Endothelial cell of umbilical vein (primary cell): ENCODE measurements at regions not wholly inside any gene's neighbourhood (a gene's known extent, or its start where the extent isn't known, plus 50 kb on each side); places are given as distances from the start of the nearest gene placed in this dataset.
A peak's percentile ranks its signal among the peaks of the same experiment; 100 is the strongest.

Source experiments
- BruUV-seq: library from RNA; stranded (reverse); fragments of 400-500 nt; replicated peaks from 2 replicates; lab custom pipeline; 2021; lab: Mats Ljungman, UMichigan
- CTCF ChIA-PET: fragments of 300-600, 350-600 bp; sonication (Branson Sonifier 250); formaldehyde crosslinking; loops from one replicate; lab custom pipeline; 2021; ENCODE audit warnings: antibody characterized with exemption, inconsistent platforms; lab: Charles Lee
- POLR2A ChIA-PET: fragments of 300-600, 350-600 bp; sonication (Branson Sonifier 250); formaldehyde crosslinking; loops from one replicate; lab custom pipeline; 2021; ENCODE audit warnings: antibody characterized with exemption, inconsistent platforms; lab: Charles Lee
- DNase-seq: peaks from one replicate; pipeline ENCODE4 v3.0.0-alpha.2; 2011; ENCODE audit warnings: low read depth, low spot score
- FAIRE-seq: peaks from 2 replicates; lab custom pipeline; 2011; peaks lifted over from hg19 to GRCh38; lab: Jason Lieb, UNC
- H2AFZ ChIP-seq: 2 replicates; pipeline ENCODE4 v1.6.0; 2012; ENCODE audit warnings: low read depth, low read length, control low read depth, inconsistent platforms
- H3K27ac ChIP-seq: 2 replicates; pipeline ENCODE4 v1.5.1; 2011; ENCODE audit warnings: low read depth, mild to moderate bottlenecking, control low read depth, low read length, moderate library complexity; ENCODE audit not compliant: insufficient read depth
- H3K27me3 ChIP-seq, 2 experiments: 2 replicates each; pipeline versions ENCODE4 v1.6.0 to v1.6.1; 2011; ENCODE audit warnings: low read length in 2 of 2, mixed read lengths in 1 of 2; ENCODE audit not compliant: control insufficient read depth in 2 of 2, insufficient read depth in 2 of 2
- H3K36me3 ChIP-seq, 2 experiments: 2 replicates in 1 of 2; 3 replicates in 1 of 2; pipeline ENCODE4 v1.5.1; 2011; ENCODE audit warnings: low read length in 2 of 2, mild to moderate bottlenecking in 1 of 2, moderate library complexity in 1 of 2; ENCODE audit not compliant: control insufficient read depth in 2 of 2, insufficient read depth in 2 of 2; ENCODE audit errors: extremely low read depth in 1 of 2
- H3K4me1 ChIP-seq: 3 replicates; pipeline ENCODE4 v1.5.1; 2011; ENCODE audit warnings: mild to moderate bottlenecking, low read length; ENCODE audit not compliant: control insufficient read depth, insufficient read depth; ENCODE audit errors: extremely low read depth
- H3K4me2 ChIP-seq: 2 replicates; pipeline ENCODE4 v1.6.1; 2011; ENCODE audit warnings: low read length, control low read depth, mixed read lengths; ENCODE audit not compliant: insufficient read depth
- H3K4me3 ChIP-seq, 3 experiments: fragments of 200-600 bp in 1 of 3; sonication (generic), shearing (Covaris generic) in 1 of 3; replicated peaks in 1 of 3; 2 replicates each; pipeline ENCODE4 v1.5.1; 2011 to 2016; ENCODE audit warnings: control low read depth in 3 of 3, low read length in 3 of 3, mild to moderate bottlenecking in 2 of 3, inconsistent platforms in 1 of 3, low read depth in 1 of 3, moderate library complexity in 1 of 3; ENCODE audit not compliant: insufficient read depth in 1 of 3
- H3K79me2 ChIP-seq: 2 replicates; pipeline ENCODE4 v1.6.0; 2012; ENCODE audit warnings: low read length, inconsistent platforms; ENCODE audit not compliant: control insufficient read depth, insufficient read depth
- H3K9ac ChIP-seq: replicated peaks from 2 replicates; pipeline ENCODE3; 2011; ENCODE audit warnings: low read length, control low read depth; ENCODE audit not compliant: insufficient read depth; ENCODE audit errors: extremely low read depth
- H3K9me1 ChIP-seq: replicated peaks from 3 replicates; pipeline ENCODE4 v1.6.0; 2011; ENCODE audit warnings: mild to moderate bottlenecking, low read length; ENCODE audit not compliant: control insufficient read depth, insufficient read depth; ENCODE audit errors: extremely low read depth
- H3K9me3 ChIP-seq: replicated peaks from 2 replicates; pipeline ENCODE4 v1.5.1; 2012; ENCODE audit warnings: low read length, inconsistent platforms; ENCODE audit not compliant: control insufficient read depth, insufficient read depth
- H4K20me1 ChIP-seq: replicated peaks from 2 replicates; pipeline ENCODE3; 2011; ENCODE audit warnings: mild to moderate bottlenecking, low read length; ENCODE audit not compliant: control insufficient read depth, insufficient read depth; ENCODE audit errors: extremely low read depth
- FOS ChIP-seq: IDR thresholded peaks from 2 replicates; pipeline ENCODE4 v1.6.1; 2011; ENCODE audit warnings: mild to moderate bottlenecking, low read length, moderate library complexity, borderline replicate concordance; ENCODE audit not compliant: insufficient read depth
- JUN ChIP-seq: IDR thresholded peaks from 2 replicates; pipeline ENCODE4 v1.6.1; 2011; ENCODE audit warnings: borderline replicate concordance, low read depth; ENCODE audit not compliant: insufficient read length, insufficient read depth
- MYC ChIP-seq: IDR thresholded peaks from one replicate; pipeline ENCODE4 v1.6.1; 2011; ENCODE audit warnings: mild to moderate bottlenecking, low read depth, low read length
- dilution Hi-C: fragments of 300-500 bp; cut with MboI; formaldehyde crosslinking; loops from one replicate; pipeline ENCODE4 v1.15.0; 2019; ENCODE audit warnings: low sequenced_read_pairs; ENCODE audit not compliant: extremely low pct_ligation_motif_present
- intact Hi-C: fragments of 100-400 bp; cut with micrococcal nuclease; formaldehyde crosslinking; loops from one replicate; pipeline ENCODE4 v1.10.0; 2022

DNA sequence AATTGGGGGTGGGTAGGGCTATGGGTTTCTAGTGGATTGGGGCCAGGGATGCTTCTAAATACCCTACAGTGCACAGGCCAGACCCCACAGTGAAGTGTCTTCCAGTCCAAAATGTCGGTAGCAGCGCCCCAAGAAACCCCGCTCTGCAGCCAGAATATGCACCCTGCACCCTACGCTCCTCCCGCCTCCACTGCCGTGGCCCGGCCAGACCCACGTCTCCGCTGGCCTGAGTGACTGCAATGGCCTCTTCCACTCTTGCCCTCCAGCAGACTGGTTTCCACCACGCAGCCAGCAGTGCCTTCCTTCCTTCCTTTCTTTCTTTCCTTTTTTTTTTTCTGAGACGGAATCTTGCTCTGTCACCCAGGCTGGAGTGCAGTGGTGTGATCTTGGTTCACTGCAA lies 91.4 kb upstream of the TAF1B start:
- dilution Hi-C loops (no loop called here), intact Hi-C loops (loop anchor here (5.0 kb wide), 1 partner anchor 60 kb away; no protein-coding TSS in a partner anchor)
- no peak overlapping the region for H3K9ac ChIP-seq
- no TSS peak for BruUV-seq
- no peak overlapping the region for H3K4me2 ChIP-seq
- no peak overlapping the region for H3K4me3 ChIP-seq
- ChIA-PET POLR2A (no interaction called here), CTCF (interaction anchor here (1.8 kb wide), 1 partner anchor 18 kb away, joined by 9 read pairs; no protein-coding TSS in a partner anchor)
- peaks cover 7% of the 10 kb centered on the region for H3K4me1 ChIP-seq
- H3K79me2 ChIP-seq, result no peaks in the 10 kb centered on the region
- no peak overlapping the region for H3K27ac ChIP-seq
- no peaks in the 10 kb centered on the region for H4K20me1 ChIP-seq
- DNase-seq, result no peak
- TF ChIP-seq FOS, result no peak
- H3K27me3 ChIP-seq, result peaks cover under 1 to 4% of the 10 kb centered on the region in 2 experiments
- no peak overlapping the region for H2AFZ ChIP-seq
- H3K9me1 ChIP-seq, result no peaks in the 10 kb centered on the region
- H3K36me3 ChIP-seq, result no peaks in the 10 kb centered on the region
- FAIRE-seq, result no peak
- no peaks in the 10 kb centered on the region for H3K9me3 ChIP-seq

DNA sequence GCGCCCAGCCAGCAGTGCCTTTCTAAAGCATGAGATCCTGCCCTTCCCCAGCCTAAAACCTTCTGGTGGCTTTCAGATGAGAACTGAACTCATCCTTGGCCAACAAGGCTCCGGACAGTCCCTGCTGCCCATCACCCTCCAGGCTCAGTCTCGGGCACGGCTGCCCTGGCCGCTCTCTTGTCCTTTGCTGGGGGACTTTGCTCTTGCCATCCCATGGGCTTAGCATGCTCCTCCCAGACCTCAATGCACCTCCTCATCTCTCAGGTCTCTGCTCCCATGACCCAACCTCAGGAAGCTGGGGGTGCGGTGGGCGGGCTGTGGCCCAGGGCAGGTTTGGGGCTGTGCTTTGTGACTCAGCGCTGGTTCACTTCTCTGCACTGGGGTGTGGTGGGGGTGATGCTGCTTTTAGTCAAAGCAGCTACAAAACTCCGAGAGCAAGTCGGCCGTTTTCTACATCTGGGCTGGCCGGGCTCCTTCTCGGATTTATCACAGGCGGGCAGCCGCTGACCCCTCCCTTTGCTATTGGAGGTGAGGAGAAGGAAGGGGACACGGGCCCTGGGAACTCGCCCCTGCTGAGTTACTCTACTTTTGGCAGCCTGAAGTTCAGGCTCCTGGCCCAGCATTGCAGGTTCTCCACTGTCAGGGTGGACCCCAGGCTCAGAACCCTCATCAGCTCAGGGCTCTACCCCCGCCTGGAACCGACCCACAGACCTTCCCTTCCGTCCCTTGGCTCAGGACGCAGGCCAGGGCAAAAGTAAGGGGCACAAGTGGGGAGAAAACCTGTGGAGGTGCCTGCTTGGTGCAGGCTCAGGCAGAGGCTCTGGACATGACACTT lies 90.6 kb upstream of the TAF1B start:
- Histone ChIP-seq H3K27me3 (peaks cover 9 to 12% of the 10 kb centered on the region in 2 experiments), H3K4me2 (no peak overlapping the region), H3K4me1 (peaks cover 7% of the 10 kb centered on the region), H3K9ac (no peak overlapping the region), H2AFZ (peak overlapping the region; percentile 84), H3K36me3 (no peaks in the 10 kb centered on the region), H3K79me2 (no peaks in the 10 kb centered on the region), H3K9me1 (no peaks in the 10 kb centered on the region), H3K27ac (no peak overlapping the region), H3K9me3 (no peaks in the 10 kb centered on the region), H3K4me3 (no peak overlapping the region), H4K20me1 (no peaks in the 10 kb centered on the region)
- POLR2A ChIA-PET, result no interaction called here
- no peak for FAIRE-seq
- TF ChIP-seq FOS, result no peak
- no peak for TF ChIP-seq JUN
- no peak for TF ChIP-seq MYC
- dilution Hi-C loops (no loop called here), intact Hi-C loops (loop anchor here (5.0 kb wide), 1 partner anchor 60 kb away; no protein-coding TSS in a partner anchor)
- CTCF ChIA-PET, result interaction anchor here (0.9 to 1.8 kb wide), 2 partner anchors 17 to 18 kb away, joined by 3 to 9 read pairs; no protein-coding TSS in a partner anchor
- no peak for DNase-seq
- no TSS peak for BruUV-seq
